ENCODE measurements at regions not wholly inside any gene's neighbourhood (a gene's known extent, or its start where the extent isn't known, plus 50 kb on each side); places are given as distances from the start of the nearest gene placed in this dataset.

DNA sequence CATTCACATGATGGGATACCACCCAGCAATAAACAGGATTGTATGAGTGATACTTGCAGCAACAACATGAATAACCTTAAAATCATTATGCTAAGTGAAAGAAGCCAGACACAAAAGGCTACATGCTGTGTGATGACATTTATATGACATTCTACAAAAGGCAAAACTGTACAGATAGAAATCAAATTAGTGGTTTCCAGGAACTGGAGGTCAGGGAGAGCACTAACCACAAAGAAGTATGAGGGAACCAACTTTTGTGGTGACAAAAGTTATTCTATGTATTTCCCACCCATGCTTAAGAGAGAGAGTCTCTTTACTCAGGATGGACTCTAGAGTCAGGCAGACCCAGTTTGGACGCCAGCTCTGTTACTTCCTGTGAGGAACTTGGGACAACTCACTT, 364.5 kb upstream of the DAB1 start:
- Histone ChIP-seq H4K20me1 (ENCODE audit: control insufficient read depth, insufficient read depth) (no peaks in the 10 kb centered on the region), H3K9ac (ENCODE audit: control insufficient read depth, insufficient read depth, low read length) (no peak overlapping the region), H3K27ac (ENCODE audit: control insufficient read depth, insufficient read depth) (no peak overlapping the region), H3K4me1 (ENCODE audit: control insufficient read depth, insufficient read depth, low read length) (no peaks in the 10 kb centered on the region), H3K79me2 (ENCODE audit: control insufficient read depth, insufficient read depth, low read length) (no peaks in the 10 kb centered on the region), H3K4me3 (no peak overlapping the region), H3K36me3 (ENCODE audit: control insufficient read depth in 2 of 2, insufficient read depth in 2 of 2, low read length in 1 of 2) (no peaks in the 10 kb centered on the region), H3K9me3 (replicated peaks; ENCODE audit: control insufficient read depth, insufficient read depth, low read length) (no peaks in the 10 kb centered on the region), H3K4me2 (ENCODE audit: control insufficient read depth, insufficient read depth) (no peak overlapping the region), H2AFZ (ENCODE audit: control insufficient read depth, low read depth, low read length) (no peak overlapping the region), H3K27me3 (replicated peaks in 1 of 2; ENCODE audit: control insufficient read depth in 2 of 2, insufficient read depth in 2 of 2, low read length in 1 of 2) (no peaks in the 10 kb centered on the region)
- CTCF ChIA-PET, result no interaction called here
- ATAC-seq, result no peak
- SMC1A ChIA-PET (ENCODE audit: uncharacterized antibody, unreplicated experiment), result no interaction called here
- TF ChIP-seq BACH1 (IDR thresholded peaks at IDR 0.05; ENCODE audit: borderline replicate concordance), result no peak
- TF ChIP-seq NRF1 (conservative IDR thresholded peaks at IDR 0.05; ENCODE audit: low read depth, low read length), result no peak
- no peak for TF ChIP-seq CHD2 (IDR thresholded peaks at IDR 0.05; ENCODE audit: borderline replicate concordance, low read depth, low read length)
- TF ChIP-seq, protein P1, sequence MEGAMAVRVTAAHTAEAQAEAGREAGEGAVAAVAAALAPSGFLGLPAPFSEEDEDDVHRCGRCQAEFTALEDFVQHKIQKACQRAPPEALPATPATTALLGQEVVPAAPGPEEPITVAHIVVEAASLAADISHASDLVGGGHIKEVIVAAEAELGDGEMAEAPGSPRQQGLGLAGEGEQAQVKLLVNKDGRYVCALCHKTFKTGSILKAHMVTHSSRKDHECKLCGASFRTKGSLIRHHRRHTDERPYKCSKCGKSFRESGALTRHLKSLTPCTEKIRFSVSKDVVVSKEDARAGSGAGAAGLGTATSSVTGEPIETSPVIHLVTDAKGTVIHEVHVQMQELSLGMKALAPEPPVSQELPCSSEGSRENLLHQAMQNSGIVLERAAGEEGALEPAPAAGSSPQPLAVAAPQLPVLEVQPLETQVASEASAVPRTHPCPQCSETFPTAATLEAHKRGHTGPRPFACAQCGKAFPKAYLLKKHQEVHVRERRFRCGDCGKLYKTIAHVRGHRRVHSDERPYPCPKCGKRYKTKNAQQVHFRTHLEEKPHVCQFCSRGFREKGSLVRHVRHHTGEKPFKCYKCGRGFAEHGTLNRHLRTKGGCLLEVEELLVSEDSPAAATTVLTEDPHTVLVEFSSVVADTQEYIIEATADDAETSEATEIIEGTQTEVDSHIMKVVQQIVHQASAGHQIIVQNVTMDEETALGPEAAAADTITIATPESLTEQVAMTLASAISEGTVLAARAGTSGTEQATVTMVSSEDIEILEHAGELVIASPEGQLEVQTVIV (IDR thresholded peaks at IDR 0.05; ENCODE audit: borderline replicate concordance, partially characterized antibody), result no peak
- TF ChIP-seq NFXL1 (IDR thresholded peaks at IDR 0.05; ENCODE audit: borderline replicate concordance), result no peak
- TF ChIP-seq ZNF622 (IDR thresholded peaks at IDR 0.05), result no peak
- no peak for TF ChIP-seq DPF2 (IDR thresholded peaks at IDR 0.05)
- TF ChIP-seq FOXK2 (IDR thresholded peaks at IDR 0.05), result no peak
- no peak for TF ChIP-seq HDAC2 (IDR thresholded peaks at IDR 0.05)
- no peak for TF ChIP-seq TARDBP (IDR thresholded peaks at IDR 0.05; ENCODE audit: borderline replicate concordance)
- TF ChIP-seq, protein P2, sequence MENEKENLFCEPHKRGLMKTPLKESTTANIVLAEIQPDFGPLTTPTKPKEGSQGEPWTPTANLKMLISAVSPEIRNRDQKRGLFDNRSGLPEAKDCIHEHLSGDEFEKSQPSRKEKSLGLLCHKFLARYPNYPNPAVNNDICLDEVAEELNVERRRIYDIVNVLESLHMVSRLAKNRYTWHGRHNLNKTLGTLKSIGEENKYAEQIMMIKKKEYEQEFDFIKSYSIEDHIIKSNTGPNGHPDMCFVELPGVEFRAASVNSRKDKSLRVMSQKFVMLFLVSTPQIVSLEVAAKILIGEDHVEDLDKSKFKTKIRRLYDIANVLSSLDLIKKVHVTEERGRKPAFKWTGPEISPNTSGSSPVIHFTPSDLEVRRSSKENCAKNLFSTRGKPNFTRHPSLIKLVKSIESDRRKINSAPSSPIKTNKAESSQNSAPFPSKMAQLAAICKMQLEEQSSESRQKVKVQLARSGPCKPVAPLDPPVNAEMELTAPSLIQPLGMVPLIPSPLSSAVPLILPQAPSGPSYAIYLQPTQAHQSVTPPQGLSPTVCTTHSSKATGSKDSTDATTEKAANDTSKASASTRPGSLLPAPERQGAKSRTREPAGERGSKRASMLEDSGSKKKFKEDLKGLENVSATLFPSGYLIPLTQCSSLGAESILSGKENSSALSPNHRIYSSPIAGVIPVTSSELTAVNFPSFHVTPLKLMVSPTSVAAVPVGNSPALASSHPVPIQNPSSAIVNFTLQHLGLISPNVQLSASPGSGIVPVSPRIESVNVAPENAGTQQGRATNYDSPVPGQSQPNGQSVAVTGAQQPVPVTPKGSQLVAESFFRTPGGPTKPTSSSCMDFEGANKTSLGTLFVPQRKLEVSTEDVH (IDR thresholded peaks at IDR 0.05; ENCODE audit: low read depth, partially characterized antibody), result no peak
- no peak for TF ChIP-seq ATF7 (IDR thresholded peaks at IDR 0.05; ENCODE audit: low read depth)
- POLR2A ChIA-PET, result no interaction called here
- FAIRE-seq, result no peak
- RAD21 ChIA-PET (ENCODE audit: unreplicated experiment), result no interaction called here
- WGBS (ENCODE audit: insufficient coverage, insufficient replicate concordance, low lambda C conversion rate, missing lambda C conversion rate), result 0% methylated on average over 1 of the region's 1 CpG
- BruUV-seq (replicated peaks), result no TSS peak
- in situ Hi-C loops (cut with MboI), result no loop called here
- intact Hi-C loops (cut with micrococcal nuclease; ENCODE audit: unreplicated experiment), result no loop called here
- DNase-seq (ENCODE audit: low read depth, low spot score), result no peak

Data from GM12878 (cell line).